GM10266 (cell line): ENCODE measurements at regions not wholly inside any gene's neighbourhood (a gene's known extent, or its start where the extent isn't known, plus 50 kb on each side); places are given as distances from the start of the nearest gene placed in this dataset.

Source experiments
- DNase-seq: peaks from one replicate; pipeline ENCODE4 v3.0.0; 2012; ENCODE audit errors: extremely low spot score
- TF ChIP-seq, protein P1 (sequence below): IDR thresholded peaks from 2 replicates; pipeline ENCODE4 v1.5.1; 2012; ENCODE audit warnings: mild to moderate bottlenecking, low read depth; ENCODE audit not compliant: control insufficient read depth, insufficient read depth; ENCODE audit errors: missing control alignments

DNA sequence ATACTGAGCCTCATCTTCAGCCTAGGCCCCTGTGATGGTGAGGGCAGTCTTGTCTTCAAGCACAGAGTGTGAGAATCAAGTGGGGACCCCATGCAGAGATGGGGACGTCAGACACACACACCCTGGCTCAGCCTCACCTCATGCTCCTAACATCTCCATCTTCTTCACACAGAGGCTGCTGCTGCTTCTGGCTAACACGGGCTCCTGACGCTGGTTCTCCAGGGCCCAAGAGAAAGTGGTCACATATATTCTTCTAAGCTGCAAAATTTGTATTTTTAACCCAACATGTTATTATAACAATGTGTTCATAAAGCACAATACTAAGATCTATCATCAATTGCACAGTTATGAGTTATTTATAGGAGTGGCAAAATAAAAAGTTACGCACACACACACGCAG, 101.2 kb downstream of the VPREB1 start:
- DNase-seq = no peak
- TF ChIP-seq, protein P1, sequence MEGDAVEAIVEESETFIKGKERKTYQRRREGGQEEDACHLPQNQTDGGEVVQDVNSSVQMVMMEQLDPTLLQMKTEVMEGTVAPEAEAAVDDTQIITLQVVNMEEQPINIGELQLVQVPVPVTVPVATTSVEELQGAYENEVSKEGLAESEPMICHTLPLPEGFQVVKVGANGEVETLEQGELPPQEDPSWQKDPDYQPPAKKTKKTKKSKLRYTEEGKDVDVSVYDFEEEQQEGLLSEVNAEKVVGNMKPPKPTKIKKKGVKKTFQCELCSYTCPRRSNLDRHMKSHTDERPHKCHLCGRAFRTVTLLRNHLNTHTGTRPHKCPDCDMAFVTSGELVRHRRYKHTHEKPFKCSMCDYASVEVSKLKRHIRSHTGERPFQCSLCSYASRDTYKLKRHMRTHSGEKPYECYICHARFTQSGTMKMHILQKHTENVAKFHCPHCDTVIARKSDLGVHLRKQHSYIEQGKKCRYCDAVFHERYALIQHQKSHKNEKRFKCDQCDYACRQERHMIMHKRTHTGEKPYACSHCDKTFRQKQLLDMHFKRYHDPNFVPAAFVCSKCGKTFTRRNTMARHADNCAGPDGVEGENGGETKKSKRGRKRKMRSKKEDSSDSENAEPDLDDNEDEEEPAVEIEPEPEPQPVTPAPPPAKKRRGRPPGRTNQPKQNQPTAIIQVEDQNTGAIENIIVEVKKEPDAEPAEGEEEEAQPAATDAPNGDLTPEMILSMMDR = no peak

DNA sequence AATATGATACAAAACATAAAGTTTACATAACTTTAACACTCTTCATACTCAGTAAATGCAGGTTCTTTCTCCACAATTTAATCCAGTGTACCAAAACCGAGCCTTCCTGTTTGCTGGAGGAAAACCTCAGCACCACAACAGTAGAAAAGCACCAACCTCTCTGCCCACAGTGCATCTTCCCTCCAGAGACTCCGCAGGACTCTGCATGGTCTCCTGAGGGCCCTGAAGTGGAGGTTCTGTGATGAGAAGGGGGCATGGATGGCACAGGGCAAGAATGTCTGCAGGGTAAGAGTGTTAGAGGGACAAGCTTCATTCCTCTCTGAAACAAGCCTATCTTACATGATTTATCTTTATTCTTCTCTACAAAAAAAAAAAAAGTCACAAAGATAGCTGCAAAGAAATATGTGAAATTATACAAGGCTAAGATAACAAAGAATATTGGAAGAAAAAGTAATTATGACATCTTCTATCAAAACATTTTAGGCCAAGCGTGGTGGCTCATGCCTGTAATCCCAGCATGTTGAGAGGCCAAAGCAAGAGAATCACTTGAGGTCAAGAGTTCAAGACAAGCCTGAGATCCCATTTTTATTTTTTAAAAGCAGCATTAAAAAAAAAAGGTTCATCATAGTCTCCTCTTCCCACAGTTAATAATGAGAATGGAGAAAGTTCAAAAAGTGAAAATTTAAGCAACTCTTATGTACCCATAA, 102.0 kb downstream of the VPREB1 start:
- TF ChIP-seq, protein P1 = no peak
- DNase-seq = no peak

DNA sequence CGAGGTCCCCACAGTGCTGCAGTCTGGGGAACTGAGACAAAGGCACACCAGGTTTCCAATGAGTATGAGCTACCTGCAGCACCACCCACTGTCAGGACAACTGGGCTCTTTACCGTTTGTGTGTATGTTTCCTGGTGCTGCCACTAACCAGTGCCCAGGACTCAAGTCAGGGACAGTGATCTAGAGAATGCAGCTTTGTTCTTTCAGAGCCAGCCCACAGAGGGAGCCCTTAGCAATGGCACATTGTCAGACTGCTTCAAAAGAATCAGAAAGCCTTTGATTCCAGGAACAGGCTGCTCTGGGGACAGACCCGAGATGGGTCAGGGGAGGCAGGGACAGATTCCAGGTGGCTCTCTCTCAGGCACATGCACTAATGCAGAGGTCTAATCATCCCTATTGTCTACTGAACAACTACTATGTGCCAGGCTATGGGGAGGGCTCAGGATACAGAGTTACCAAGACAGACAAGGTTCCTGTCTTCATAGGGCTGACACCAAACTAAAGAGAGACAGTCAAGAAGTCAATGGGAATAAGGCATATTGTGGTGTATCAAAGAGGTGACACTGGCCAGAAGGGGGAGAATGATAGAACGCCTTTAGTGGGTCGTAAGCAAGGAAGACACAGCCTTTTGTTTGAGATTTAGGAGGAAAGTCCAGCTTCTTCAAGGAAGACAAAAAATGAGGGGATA, 103.7 kb downstream of the VPREB1 start:
- no peak for DNase-seq

DNA sequence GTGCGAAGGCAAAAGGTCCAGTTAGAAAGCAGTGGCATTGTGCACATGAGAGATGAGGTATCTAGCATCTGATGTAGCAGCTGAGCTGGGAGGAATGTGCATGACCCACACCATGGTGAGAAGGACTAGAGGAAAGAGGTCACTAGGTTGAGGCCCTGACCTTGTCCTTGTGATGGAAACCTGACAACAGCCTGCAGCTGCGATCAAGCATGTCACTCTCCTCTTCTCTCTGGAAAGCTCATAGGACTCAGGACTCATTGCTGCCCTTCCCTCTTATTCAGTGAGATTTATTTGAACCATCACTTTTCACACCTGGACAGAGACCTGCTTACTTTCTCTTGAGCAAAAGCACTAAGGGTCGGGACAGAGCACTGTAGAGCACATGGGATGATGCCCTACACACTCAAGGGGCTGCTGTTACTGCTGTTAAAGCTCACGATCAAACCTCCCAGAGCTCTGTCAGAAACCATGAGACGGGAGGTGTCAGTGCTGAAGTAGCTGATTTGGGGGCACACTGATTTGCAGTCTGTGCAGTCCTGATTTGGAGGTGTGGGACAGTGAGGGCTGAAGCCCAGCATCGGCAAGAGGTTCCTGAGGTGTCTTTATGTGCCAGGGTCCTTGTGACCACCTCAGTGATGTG, 104.3 kb downstream of the VPREB1 start:
- TF ChIP-seq, protein P1 = no peak
- no peak for DNase-seq

More for the DNA sequence above, 103.7 kb downstream of the VPREB1 start:
- TF ChIP-seq, protein P1 = peak; percentile 18

DNA sequence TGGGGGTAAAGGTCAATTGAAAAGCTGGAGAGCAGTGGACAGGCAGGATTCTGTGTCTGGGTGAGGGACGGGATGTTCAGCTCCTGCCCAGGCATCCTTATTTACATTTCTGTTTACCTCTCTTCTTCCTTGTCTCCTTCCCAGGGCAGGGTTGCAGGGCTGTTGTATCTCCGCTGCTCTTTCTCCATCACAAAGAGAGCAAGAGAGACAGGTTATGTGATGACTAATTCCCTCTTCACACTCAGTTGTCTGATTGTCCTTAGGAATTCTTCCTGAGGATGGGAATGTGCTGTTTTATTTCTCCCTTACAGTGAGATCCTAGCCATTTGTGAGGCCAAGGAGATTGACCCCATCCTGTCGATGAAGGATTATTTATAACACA, 104.9 kb downstream of the VPREB1 start:
- TF ChIP-seq, protein P1 = no peak
- no peak for DNase-seq

DNA sequence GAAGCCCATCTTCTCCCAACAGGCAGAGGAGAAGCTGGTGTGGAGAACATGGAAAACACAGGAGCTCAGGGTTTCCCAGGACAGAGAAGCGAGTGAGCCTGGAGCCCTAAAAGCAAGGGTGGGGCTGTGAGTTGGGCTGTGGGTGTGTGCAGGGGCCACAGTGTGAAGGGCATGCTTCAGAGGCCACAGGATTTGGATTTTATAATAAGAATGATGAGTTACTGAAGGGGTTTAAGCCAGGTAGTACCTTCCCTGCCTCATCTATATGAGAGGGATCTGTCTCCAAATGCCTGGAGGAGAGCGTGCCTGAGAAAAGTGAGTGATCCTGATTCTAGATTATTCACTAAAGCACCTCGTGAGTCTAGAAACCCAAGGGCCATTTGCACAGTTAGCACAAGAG, 106.8 kb downstream of the VPREB1 start:
- DNase-seq = no peak
- TF ChIP-seq, protein P1 = no peak

DNA sequence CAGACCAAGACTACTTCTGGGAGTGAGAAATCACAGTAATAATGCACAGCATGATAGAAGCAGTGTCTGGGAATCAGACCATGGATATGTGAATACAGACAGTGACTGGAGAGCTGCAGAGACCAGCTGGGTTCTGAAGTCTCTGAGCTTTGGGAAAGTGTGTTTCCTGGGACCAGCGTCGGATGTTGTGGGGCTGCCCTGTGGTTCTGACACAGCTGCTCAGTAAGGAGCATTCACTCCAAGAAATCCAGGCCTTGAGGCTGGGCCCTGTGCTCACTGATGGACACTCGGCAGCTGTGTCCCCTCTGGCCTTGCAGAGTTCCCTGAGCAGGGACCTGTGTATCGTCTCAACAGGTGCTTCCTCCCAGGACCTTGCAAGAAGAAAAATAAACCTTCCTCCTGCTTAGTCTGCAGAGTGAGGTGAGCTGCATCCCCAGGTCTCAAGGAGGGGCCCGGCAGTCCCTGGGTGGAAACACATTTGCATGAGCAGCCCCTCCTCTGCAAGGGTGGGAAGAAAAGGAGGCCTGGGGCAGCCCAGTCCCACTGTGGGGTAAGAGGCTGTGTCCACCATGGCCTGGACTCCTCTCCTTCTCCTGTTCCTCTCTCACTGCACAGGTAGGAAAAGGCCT, 107.9 kb downstream of the VPREB1 start:
- no peak for DNase-seq
- TF ChIP-seq, protein P1 = no peak
